Mammary epithelial cell (primary cell): ENCODE measurements at regions not wholly inside any gene's neighbourhood (a gene's known extent, or its start where the extent isn't known, plus 50 kb on each side); places are given as distances from the start of the nearest gene placed in this dataset.

ENCODE experiments used
- EZH2 ChIP-seq: IDR thresholded peaks from 2 replicates; pipeline ENCODE4 v1.6.1; 2012; ENCODE audit warnings: low read length, inconsistent platforms, borderline replicate concordance
- TF ChIP-seq, protein P1 (sequence below), 2 donors: IDR thresholded peaks in 1 of 2; conservative IDR thresholded peaks in 1 of 2; 2 replicates each; pipeline ENCODE4 v1.5.1; 2011 to 2012; ENCODE audit warnings: inconsistent platforms in 2 of 2, low read length in 2 of 2, mild to moderate bottlenecking in 2 of 2, control low read depth in 1 of 2, low read depth in 1 of 2; ENCODE audit not compliant: insufficient read depth in 1 of 2; ENCODE audit errors: extremely low read depth in 1 of 2

DNA sequence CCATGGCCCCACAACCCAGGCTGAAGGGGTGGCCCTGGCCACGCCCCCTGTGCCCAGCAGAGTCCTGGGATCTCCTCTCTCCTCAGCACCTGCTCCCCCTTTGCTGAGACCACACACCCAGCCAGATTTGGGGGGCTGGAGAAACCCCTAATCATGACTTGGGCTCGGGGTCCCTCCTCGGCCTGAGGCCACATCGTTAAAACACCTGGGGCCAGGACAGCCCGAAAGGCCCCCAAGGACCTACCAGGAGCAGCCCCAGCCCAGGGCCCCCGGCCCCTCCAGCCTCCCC is 116.7 kb downstream of the FAM53A start:
- TF ChIP-seq, protein P1, sequence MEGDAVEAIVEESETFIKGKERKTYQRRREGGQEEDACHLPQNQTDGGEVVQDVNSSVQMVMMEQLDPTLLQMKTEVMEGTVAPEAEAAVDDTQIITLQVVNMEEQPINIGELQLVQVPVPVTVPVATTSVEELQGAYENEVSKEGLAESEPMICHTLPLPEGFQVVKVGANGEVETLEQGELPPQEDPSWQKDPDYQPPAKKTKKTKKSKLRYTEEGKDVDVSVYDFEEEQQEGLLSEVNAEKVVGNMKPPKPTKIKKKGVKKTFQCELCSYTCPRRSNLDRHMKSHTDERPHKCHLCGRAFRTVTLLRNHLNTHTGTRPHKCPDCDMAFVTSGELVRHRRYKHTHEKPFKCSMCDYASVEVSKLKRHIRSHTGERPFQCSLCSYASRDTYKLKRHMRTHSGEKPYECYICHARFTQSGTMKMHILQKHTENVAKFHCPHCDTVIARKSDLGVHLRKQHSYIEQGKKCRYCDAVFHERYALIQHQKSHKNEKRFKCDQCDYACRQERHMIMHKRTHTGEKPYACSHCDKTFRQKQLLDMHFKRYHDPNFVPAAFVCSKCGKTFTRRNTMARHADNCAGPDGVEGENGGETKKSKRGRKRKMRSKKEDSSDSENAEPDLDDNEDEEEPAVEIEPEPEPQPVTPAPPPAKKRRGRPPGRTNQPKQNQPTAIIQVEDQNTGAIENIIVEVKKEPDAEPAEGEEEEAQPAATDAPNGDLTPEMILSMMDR (conservative IDR thresholded peaks at IDR 0.05 in 1 of 2, IDR thresholded peaks at IDR 0.05 in 1 of 2; ENCODE audit: extremely low read depth in 1 of 2, insufficient read depth in 1 of 2, low read depth in 1 of 2, low read length in 2 of 2): no peak
- no peak for TF ChIP-seq EZH2
